GM12872 (cell line): ENCODE measurements at regions not wholly inside any gene's neighbourhood (a gene's known extent, or its start where the extent isn't known, plus 50 kb on each side); places are given as distances from the start of the nearest gene placed in this dataset.

Experiments used
- TF ChIP-seq, protein P1 (sequence below): IDR thresholded peaks from 3 replicates; pipeline ENCODE4 v1.5.1; 2011; ENCODE audit warnings: low read depth, mild to moderate bottlenecking, low read length, moderate library complexity; ENCODE audit not compliant: insufficient read depth

- TF ChIP-seq, protein P1, sequence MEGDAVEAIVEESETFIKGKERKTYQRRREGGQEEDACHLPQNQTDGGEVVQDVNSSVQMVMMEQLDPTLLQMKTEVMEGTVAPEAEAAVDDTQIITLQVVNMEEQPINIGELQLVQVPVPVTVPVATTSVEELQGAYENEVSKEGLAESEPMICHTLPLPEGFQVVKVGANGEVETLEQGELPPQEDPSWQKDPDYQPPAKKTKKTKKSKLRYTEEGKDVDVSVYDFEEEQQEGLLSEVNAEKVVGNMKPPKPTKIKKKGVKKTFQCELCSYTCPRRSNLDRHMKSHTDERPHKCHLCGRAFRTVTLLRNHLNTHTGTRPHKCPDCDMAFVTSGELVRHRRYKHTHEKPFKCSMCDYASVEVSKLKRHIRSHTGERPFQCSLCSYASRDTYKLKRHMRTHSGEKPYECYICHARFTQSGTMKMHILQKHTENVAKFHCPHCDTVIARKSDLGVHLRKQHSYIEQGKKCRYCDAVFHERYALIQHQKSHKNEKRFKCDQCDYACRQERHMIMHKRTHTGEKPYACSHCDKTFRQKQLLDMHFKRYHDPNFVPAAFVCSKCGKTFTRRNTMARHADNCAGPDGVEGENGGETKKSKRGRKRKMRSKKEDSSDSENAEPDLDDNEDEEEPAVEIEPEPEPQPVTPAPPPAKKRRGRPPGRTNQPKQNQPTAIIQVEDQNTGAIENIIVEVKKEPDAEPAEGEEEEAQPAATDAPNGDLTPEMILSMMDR, result no peak
Observed at GRCh38 chr20:48052475-48052835, 267.2 kb upstream of the SULF2 start.

GRCh38 chr20:48051794-48052474 lies 266.7 kb upstream of the SULF2 start:
- TF ChIP-seq, protein P1, result no peak

DNA sequence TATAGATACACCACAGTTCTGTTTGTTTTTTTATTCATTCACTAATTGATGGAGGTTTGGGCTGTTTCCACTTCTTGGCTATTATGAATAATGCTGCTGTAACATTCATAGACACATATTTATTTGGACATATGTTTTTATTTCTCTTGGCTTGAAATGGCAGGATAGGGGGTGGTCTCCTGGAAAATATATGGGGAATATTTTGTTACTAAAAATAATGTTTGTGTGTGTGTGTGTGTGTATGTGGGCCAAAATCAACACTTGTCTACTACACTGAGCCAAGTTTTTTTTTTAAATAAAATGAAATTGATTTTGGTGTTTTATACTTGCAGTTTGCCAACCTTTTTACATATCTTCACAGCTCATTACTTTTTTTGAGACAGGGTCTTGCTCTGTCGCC lies 264.4 kb upstream of the SULF2 start:
- TF ChIP-seq, protein P1, result no peak

DNA sequence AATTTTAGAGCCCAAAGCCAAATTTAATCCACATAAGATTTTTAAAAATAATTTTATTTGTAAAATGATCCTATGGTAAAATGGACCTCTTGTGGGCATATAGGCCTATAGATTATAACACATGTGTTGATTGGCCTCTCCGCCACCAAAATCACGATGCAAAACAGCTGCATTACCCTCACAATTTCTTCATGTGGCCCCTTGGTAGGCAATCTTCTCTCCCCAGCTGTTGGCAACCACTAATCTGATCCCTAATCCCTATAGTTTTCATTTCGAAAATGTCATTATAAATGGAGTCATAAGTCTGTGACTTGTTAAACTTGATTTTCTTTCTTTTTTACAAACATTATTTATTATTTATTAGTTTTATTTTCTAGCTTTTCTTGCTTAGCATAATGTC lies 263.9 kb upstream of the SULF2 start:
- TF ChIP-seq, protein P1, result no peak

- TF ChIP-seq, protein P1, result no peak
Observed at GRCh38 chr20:48047447-48047846, 262.2 kb upstream of the SULF2 start.

DNA sequence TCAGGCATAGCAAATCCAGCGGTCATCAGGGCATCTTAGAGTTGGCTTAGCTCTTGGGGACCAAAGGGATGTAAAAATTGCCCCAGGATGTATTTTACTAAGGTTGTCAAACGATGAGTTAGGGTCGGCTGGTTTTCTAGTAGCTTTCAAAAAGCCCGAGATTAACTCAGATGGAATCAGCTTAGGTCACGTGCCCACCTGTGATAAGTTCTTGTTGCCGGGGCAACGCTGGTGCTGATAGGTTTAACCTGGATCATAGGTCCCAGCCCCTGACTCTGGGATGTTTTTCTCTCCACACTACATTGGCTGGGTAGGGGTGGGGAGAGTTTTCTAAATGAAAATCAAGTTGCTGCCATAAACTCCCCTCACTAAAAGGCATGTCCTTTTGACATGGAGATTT lies 257.3 kb upstream of the SULF2 start:
- TF ChIP-seq, protein P1, result no peak

- TF ChIP-seq, protein P1, result no peak
Observed at GRCh38 chr20:48041078-48041780, 255.9 kb upstream of the SULF2 start.
